ENCODE measurements at regions not wholly inside any gene's neighbourhood (a gene's known extent, or its start where the extent isn't known, plus 50 kb on each side); places are given as distances from the start of the nearest gene placed in this dataset.

GRCh38 chr15:47542312-47542989 lies 174.9 kb upstream of the SEMA6D start:
- no peak overlapping the region for H3K4me3 ChIP-seq (ENCODE audit: low read depth, low read length)
- no peak for DNase-seq (ENCODE audit: low read depth)
- TF ChIP-seq POLR2A (IDR thresholded peaks at IDR 0.05; ENCODE audit: extremely low read depth, insufficient read length) (no peak), CTCF (IDR thresholded peaks at IDR 0.05; ENCODE audit: low read depth, low read length) (no peak), MYC (IDR thresholded peaks at IDR 0.05; ENCODE audit: low read depth, low read length) (no peak)
- TF ChIP-seq, protein P1, sequence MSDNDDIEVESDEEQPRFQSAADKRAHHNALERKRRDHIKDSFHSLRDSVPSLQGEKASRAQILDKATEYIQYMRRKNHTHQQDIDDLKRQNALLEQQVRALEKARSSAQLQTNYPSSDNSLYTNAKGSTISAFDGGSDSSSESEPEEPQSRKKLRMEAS (IDR thresholded peaks at IDR 0.05; ENCODE audit: low read depth, low read length): no peak

DNA sequence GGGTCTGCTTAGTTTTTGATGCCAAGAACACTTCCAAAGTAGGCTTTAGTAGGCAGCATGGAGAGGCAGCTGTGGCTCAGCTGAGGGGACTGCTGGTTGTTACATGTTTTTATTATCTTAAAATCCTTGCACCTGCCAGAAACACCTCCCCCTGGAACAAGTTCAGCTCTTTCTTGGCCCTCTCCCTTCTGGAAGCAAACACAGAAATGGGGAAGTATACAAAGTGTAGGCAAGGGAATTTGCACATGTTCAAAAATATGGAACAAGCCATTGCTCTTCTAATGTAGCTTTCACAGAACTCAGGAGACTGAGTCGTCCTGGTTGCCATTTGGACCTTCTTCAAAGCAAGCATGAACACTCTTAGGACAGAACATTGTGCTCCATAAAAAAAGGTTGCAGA lies 169.1 kb upstream of the SEMA6D start:
- TF ChIP-seq POLR2A (IDR thresholded peaks at IDR 0.05; ENCODE audit: extremely low read depth, insufficient read length) (no peak), MYC (IDR thresholded peaks at IDR 0.05; ENCODE audit: low read depth, low read length) (no peak), CTCF (IDR thresholded peaks at IDR 0.05; ENCODE audit: low read depth, low read length) (no peak)
- TF ChIP-seq, protein P1 (IDR thresholded peaks at IDR 0.05; ENCODE audit: low read depth, low read length): no peak
- no peak overlapping the region for H3K4me3 ChIP-seq (ENCODE audit: low read depth, low read length)
- DNase-seq (ENCODE audit: low read depth): no peak

DNA sequence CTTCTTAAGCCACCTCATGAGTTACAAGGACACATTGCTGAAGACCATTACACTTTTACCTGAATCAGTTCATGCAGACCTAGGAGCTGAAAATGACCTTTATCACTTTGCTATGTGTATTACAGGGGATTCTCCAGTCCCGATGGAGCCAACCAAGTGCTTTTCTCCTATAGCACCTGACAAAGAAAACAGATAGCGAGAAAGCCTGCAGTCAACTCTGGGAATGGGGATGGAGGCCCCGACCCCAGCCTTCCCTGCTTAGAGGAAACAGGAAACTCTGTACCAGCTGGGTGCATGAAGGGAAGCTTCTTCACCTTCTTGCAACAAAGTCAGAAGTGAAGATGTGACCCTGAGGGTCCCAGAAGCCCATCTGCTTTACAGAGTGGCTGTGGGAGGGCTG lies 168.3 kb upstream of the SEMA6D start:
- DNase-seq (ENCODE audit: low read depth): no peak
- TF ChIP-seq MYC (IDR thresholded peaks at IDR 0.05; ENCODE audit: low read depth, low read length) (no peak), CTCF (IDR thresholded peaks at IDR 0.05; ENCODE audit: low read depth, low read length) (no peak), POLR2A (IDR thresholded peaks at IDR 0.05; ENCODE audit: extremely low read depth, insufficient read length) (no peak)
- TF ChIP-seq, protein P1 (IDR thresholded peaks at IDR 0.05; ENCODE audit: low read depth, low read length): no peak
- no peak overlapping the region for H3K4me3 ChIP-seq (ENCODE audit: low read depth, low read length)

DNA sequence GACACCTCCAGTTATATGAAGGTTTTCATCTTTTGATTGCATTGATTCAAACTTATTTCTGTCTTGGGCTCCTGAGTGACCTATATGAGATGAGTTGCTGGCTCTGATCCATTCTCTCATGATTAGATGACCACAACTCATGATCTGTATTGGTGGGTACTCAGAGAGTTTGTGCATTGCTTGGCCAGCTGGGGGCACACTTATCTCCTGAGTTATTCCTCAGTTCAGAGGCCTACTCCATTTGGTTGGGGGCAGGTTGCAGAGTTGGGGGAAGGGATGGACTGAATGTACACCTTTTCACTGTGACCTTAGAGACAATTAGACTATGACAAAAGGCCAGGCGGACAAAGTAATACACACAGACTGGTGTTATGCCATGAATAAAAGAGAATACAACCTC lies 166.2 kb upstream of the SEMA6D start:
- H3K4me3 ChIP-seq (ENCODE audit: low read depth, low read length): no peak overlapping the region
- TF ChIP-seq POLR2A (IDR thresholded peaks at IDR 0.05; ENCODE audit: extremely low read depth, insufficient read length) (no peak), CTCF (IDR thresholded peaks at IDR 0.05; ENCODE audit: low read depth, low read length) (peak; percentile 18)
- DNase-seq (ENCODE audit: low read depth): no peak

DNA sequence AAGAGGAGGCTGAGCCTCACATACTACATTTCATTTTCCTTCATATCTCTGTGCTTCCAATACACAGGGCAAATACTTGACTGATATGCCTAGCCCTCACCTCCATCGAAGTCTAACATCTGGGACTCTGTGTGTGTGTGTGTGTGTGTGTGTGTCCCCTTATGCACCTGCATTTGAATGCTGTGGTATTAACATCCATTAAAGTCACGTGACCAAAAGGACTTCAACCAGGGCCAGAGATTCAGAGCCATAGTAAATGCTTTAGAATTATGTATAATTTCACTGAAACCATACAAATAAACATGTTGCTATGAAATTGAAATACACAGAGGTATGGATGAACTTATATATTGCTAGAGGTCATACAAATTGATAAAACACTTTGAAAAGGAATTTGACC lies 165.8 kb upstream of the SEMA6D start:
- no peak overlapping the region for H3K4me3 ChIP-seq (ENCODE audit: low read depth, low read length)
- TF ChIP-seq CTCF (IDR thresholded peaks at IDR 0.05; ENCODE audit: low read depth, low read length) (no peak), POLR2A (IDR thresholded peaks at IDR 0.05; ENCODE audit: extremely low read depth, insufficient read length) (no peak), MYC (IDR thresholded peaks at IDR 0.05; ENCODE audit: low read depth, low read length) (no peak)
- TF ChIP-seq, protein P1 (IDR thresholded peaks at IDR 0.05; ENCODE audit: low read depth, low read length): no peak
- DNase-seq (ENCODE audit: low read depth): no peak
